ENCODE measurements at regions not wholly inside any gene's neighbourhood (a gene's known extent, or its start where the extent isn't known, plus 50 kb on each side); places are given as distances from the start of the nearest gene placed in this dataset.

DNA sequence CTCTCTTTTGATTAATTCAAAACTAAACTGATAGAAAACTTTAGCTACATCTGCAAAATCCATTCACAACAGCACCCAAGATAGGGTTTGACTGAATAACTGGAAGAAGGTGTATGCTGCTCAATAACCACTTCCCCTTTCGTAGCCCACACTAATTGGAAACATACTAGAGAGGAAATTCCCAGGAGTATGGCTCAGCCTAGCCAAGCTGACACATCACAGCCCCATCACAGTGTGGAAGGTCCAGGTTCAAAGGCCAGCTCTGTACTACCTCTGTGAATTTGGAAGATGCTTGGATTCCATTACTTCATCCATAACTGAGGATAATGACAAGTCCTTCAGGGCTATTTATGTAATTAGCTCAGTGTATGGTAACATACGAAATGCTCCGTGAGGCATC is 185.4 kb downstream of the FBXO15 start:
- DNase-seq (ENCODE audit: low read depth) = no peak

DNA sequence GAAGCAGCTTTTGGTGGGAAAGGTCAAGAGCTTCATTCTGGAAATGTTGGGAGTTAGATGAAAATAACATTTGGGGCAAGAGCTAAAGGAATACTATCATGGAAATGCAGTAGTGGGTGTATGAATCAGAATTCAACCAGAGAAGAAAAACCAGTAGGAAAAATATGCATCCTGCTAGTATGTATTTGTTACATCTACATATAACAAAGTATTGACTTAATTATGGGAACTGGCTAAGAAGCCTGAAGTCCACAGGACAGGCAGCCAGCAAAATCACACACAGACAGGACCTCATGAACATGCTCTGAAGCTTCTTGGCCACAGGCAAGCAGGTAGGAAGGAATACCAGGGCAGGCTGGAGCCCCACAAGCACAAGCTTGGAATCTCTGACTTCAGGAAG is 185.8 kb downstream of the FBXO15 start:
- no peak for DNase-seq (ENCODE audit: low read depth)

DNA sequence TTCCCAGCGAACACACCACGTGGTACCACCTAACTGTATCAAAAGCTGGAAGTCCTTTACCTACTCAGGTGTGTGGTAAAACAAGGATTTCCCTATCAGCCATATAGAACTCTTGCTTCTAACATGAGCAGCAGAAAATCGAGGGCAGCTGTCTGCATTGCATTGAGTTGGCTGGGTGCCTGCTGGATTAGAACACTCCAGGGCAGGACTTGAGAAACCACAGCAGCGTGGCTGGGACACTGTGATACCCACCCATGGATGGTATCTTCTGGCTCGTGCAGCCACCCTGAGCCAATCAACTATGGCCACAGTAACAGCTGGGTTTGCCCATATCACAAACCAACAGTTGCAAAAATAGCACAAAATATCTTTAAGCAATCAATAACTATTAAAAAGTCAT is 188.3 kb downstream of the FBXO15 start:
- no peak for DNase-seq (ENCODE audit: low read depth)

DNA sequence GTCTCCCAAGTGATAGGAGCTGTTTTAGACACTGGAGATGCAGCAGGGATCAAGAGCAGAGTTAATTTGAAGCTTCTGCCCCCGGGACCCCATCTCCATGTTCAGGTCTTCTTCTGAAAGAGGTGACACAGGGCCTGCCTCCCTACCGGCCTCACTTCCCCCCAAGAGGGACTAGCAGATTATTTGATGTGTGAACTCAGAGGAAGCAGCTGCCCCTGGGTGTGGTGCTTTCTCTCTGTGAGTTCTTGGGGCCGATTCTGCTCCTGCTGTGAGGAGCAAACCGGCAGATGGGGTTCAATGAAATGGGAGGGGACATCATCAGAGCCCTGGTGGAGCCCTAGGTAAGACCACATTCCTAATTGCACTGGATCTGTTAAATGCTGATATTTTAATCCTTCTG is 193.4 kb downstream of the FBXO15 start:
- no peak for DNase-seq (ENCODE audit: low read depth)

DNA sequence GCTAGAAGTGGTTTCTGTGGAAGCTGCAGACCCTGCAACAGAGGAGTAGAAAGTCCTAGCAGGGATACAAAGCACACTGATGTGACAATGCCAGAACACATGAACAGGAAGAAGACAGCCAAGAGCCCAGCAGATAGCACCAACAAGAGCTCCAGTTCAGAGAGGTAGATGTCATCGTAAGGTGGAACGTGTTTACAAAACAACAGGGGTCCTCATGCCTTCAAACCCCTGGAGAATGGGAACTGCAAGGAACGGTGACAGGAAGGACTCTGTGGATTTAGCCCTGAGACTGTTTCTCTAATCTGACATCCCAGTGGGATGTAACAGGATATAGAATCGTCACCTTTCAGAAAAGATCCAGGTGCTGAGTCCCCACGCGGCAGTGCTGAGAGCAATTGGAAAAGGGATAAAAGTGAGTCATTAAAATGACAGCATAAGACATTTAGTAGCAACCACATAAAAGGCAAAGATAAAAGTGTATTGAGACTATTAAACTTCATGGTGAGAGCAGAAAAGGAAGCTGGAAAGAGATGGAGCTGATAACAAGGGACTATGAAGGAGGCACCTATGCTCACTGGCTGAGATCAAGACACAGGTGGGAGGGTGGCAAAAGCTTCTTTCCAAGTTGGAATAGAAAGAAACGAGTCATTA is 195.2 kb downstream of the FBXO15 start:
- DNase-seq (ENCODE audit: low read depth) = no peak

DNA sequence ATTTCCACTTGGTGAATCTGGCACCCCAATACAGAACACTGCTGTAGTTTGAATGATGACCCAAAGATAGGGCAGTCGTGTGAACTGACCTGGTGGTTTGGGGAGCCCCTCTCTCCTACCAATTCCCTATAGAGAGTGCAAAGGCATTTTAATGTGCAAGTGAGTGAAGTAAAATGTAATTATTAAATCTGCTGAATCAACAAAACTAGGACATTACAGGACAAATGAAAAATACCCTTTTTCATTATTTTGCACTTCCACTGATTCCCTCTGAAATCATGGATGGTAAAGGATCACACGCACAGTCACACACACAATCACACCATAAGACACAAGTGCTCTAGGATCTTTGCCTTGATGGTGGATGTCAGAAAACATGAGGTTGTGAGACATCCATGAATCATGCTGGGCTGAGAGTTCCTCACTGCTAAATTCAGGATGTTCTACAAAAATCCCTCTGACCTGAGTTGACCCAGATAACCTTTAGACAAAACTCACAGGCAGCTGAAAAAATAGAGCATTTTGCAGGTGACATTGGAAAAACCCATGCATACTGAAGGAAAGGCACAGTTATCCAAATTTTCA is 197.4 kb downstream of the FBXO15 start:
- no peak for DNase-seq (ENCODE audit: low read depth)

DNA sequence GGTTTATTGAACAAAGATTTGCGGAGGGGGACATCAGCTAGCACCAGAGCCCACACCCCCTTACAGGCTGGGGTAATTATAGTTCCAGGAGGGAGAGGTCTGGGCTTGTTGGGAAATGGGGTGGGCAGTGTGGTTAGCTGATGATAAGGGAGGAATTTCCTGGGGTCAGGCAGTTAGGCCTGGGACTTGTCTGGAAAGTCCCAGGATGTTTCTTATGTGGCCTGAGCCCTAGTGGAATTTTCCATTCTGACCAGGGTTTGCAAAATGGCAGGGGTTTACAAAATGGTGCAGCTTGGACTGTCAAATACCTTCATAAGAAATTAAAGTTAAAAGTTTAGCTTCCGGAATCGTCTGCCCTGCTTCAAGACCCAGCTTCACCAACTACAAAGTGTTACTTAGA is 199.1 kb downstream of the FBXO15 start:
- no peak for DNase-seq (ENCODE audit: low read depth)

DNA sequence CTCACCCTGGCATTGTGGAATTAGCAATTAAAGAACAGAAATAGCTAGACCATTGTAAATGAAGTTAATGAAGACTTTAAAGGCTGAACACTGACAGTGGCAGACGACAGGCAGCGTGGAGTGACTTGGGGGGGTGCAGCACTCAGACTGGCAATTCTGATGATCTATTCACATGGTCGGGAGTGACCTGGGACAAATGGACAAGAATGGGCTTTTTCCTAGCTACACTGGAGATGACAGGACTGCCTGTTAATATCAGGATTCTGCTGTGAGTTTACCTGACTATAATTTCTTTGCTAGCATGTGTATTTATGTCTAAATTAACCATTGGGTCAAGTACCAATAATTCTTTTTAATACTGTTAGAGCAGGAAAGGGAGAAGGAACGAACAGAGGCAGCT is 199.6 kb downstream of the FBXO15 start:
- no peak for DNase-seq (ENCODE audit: low read depth)

DNA sequence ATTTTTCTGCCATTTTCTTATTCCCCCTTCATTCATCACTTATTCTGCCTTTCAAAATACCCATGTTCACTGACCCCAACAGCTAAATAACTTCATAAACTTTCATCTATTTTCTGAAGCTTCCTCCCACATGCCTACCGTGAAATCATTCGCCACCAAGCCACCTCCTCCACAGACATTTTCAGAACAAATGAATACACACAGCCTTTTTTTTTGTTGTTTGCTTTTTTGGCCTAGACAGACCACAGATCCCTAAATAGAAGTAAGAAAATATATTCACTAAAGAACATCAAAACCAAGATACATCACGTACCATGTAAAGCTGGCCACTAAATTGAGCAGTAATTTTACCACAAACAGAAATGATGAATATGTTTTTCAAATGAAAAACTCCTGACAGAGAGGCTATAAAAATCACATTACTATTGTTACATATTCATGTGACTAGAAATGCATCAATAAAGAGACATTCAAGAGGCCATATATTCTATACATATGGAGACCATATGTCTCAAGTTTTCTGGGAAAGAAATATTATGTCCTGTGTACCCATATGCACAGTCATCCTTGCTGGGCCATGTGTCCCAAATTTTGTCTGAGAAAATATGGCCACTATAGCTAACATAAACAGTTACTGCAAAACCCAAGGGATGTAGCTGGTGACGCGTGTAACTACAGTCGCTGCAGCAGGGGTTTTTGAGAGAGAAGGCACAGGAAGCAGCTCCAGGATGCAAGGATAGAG is 200.3 kb downstream of the FBXO15 start:
- no peak for DNase-seq (ENCODE audit: low read depth)

DNA sequence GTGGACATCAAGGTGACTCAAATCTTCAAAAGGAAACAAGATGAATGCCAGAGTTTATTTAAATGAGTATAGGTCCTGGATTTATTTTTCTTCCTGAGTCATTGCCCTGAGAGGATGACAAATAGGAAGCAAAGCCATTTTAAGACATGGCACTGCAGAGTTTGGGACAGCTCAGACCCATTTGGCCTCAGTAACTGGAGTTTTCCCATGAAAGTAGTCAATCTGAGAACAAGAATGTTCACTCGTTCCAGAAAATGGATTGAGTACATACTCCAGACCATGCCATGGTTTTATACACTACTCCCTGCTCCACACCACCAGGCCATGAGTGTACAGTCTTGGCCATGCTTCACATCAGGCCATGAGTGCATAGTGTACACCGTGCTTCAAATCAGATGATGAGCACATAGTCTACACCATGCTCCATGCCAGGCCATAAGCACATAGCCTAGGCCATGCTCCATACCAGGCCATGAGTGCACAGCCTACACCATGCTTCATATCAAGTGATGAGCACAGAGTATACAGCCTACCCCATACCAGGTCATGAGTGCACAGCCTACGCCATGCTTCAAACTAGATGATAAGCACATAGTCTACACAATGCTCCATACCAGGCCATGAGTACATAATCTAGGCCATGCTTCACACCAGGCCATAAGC is 202.4 kb downstream of the FBXO15 start:
- no peak for DNase-seq (ENCODE audit: low read depth)

DNA sequence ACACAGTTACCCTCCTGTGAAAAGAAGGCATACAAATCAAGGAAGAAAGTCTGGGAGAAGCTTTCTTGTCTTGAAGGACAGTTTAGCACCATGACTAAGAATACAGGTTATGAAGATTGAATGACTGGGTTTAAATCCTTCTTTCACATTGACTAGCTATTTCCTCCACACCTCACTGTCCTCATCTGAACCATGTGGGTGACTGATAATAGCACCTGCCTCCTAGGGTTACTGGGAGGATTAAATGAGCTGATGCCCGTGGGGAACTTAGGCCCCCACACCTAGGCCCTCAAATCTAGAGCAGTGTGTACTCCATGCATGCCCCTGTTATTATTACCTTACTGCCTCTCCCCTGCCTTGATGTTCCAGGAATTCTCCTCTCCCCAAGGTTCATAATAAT is 202.9 kb downstream of the FBXO15 start:
- no peak for DNase-seq (ENCODE audit: low read depth)

DNA sequence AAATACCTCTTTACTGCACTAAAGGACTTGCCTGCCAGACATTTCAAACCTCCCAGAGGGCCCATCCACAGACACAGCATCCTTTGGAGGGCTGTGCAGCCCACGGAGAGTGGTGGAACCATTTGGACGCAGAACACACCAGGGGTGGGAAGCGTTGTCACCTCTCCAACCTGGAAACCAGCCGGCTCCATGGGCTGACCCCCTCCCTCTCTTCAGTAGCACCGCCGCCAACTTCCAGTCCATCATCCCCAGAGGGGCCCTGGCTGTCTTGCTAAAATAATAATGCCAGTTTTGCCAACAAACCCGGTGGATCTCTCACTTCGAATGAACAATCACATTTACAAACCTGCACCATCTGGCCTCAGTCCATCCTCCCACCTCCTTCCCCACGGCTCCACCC is 203.9 kb downstream of the FBXO15 start:
- no peak for DNase-seq (ENCODE audit: low read depth)

DNA sequence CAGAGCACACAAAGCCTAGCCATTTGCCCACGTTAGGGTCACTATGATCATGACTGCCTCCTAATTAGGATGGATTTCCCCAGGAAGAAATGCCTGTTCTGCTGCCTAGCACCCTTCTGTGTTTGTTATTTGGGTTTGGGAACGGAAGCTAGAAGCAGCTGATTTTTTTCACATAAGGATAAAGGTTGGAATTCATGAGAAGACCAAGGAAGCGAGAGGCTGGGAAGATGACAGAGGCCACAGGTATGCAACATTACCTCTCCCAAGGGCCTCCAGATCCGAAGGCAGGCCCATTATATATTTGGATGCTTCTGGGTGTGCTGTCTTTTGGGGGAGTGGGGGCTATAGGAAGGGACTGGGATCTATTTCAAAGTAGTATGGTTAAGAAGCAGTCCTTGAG is 204.7 kb downstream of the FBXO15 start:
- no peak for DNase-seq (ENCODE audit: low read depth)

DNA sequence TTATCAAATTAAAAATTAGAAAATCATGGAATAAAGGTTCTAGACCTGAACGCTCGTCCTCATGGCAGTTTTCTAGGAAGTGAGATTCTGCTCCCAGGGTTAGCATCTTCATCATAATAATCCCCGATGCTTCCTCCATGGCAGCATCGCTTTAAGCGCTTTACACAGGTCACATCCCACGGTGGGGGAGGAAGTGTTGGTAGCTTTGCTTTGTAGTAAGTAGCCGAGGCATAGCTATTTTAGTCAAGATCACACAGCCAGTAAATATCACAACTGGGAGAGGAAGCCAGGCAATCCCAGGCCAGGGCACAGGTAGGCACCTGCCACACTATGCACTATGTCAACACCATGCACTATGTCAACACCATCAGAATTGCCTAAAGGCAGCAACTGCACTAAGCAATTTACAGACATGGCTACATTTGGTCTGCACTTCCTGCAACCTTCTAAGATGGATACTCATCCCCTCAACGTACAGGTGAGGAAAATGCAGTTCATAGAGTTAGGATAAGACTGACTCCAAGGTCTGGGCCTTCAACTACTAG is 205.5 kb downstream of the FBXO15 start:
- no peak for DNase-seq (ENCODE audit: low read depth)

DNA sequence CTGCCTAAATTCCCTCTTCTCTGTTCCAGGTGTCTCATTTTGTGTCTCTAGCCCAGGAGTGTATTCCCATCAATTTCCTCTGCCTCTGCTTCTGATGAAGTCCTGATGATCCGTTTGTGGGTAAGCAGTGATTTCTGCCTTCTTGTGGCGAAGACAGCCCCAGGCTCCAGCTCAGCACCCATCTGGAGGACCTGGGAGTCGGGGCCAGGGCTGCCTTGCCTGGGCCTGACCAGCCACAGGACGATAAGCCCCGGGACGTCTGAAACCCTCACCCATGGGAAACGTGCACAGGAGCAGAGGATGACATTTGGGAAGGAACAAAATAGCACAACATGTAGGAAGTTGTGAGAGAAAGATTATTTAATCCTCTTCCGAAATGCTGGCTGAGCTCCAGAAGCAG is 206.9 kb downstream of the FBXO15 start:
- DNase-seq (ENCODE audit: low read depth) = no peak

DNA sequence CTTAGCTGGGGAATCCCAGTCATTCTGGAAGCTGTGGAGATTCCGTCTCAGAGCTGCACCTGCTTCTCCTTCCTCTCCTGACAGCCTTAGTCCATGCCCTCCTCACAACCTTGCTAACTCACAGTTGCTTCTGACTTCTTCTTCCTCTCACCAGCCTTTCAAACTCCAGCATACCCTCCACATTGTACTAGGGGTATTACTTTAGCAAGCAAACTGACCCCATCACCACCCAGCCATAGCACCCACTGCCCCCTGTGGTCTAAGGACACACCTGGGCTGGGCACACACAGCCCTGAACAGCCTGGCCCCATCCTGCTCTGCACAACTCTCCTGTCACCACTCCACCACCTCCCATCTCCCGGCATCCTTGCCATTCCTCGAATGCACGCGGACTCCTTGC is 208.2 kb downstream of the FBXO15 start:
- DNase-seq (ENCODE audit: low read depth) = no peak

DNA sequence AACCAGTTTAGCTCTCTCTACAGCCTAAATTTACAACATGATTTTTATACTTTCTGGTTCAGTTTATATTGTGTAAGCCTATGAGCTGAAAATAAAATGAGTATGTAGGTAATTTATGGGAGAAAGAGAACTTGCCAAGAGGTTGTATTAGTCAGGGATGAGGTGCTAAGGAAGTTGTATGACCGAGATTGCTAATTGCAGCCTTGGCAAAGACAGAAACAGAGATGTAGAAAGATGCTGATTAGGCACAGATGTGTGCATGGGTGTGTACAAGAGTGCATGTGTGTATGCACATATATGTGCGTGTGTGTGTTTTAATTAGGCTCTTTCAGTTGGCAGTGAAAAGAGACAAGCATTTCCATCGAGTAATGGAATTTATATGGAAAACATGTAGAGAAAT is 213.9 kb downstream of the FBXO15 start:
- DNase-seq (ENCODE audit: low read depth) = no peak

DNA sequence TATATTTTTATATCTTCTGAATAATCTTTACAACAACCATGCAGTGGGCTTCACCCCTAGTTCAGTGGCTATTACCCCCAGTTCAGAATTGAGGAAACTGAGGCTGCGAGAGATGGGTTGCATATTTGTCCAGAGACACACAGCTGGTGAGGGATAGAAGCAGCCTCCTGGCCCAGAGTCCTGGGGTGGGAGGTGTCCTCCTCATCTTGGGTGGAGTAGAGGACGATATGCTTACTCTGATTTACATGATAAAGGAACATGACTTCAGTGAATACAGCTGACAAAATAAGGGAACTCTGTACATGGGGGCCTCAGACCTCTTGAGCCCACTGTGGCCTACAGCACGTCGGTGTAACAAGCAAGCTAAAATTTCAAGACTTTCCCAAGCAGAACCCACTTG is 214.7 kb downstream of the FBXO15 start:
- DNase-seq (ENCODE audit: low read depth) = no peak

DNA sequence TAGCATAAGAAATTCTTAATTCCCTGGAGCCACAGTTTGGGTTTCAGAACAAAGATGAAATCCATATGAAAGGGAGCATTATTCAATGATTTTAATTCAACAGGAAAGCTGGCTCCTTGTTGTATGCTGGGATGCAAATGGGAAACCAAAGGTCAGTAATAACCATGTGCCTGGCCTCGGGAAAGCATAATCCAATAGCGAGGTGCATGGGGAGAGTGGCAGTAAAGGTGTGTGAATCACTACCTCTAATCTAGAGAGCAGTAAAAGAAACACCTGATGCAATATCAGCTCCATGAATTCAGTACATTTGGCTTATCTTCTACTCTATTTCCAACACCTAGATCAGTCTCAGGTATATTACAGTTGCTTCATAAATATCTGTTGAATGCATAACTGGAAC is 220.1 kb downstream of the FBXO15 start:
- DNase-seq (ENCODE audit: low read depth) = no peak

DNA sequence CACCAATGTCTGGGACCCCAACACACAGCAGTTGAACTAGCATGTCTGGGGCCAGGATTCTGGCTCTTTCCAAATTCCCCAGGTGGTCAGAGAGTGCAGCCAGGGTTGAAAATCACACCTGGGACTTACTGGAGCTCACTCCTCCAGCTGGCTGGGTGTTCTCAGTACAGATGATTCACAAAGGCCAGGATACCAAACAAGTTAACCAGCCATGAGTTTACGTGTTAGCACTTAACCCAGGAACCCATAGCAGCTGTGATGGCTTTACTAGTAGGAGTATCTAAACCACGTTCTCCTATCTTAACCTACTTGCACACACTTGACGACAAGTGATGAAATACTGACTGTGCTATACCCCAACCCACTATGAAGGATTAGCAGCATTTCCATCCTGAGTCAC is 222.8 kb downstream of the FBXO15 start:
- no peak for DNase-seq (ENCODE audit: low read depth)

DNA sequence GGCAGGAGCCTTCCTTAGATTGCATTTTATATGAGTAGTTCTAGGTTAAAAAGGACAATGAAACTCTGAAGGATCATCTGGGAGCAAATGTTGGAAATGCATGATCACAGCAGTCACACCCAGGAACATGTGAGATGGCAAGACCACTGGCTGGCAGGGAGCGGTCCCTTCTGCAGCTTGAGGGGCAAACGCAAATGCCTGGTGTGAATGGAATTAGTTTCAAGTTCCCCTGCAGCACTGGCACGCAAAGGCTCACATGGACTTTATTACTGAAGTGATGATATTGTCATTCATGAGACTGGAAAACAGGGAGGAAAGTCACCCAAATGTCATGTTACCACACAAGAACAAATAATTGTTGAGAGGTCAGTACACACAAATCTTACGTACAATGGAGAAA is 223.3 kb downstream of the FBXO15 start:
- DNase-seq (ENCODE audit: low read depth) = no peak

DNA sequence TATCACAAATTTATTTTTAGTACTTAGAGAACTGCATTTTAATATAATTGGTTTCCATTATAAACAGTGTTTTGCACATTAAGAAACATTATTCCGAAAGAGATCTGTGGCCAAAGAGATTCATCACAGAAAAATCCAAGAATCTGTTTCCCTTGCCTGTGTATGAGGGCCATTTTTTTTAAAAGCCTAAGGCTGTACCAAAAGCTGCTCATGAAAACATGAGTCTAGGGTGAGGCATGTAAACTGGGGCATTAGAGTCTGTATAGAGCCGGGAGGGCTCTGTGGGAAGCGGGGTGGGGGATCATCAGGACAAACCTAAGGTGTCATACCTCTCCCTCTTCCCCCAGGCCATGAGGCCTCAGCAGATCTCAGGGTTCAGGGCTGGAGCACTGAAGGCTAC is 223.8 kb downstream of the FBXO15 start:
- DNase-seq (ENCODE audit: low read depth) = no peak

DNA sequence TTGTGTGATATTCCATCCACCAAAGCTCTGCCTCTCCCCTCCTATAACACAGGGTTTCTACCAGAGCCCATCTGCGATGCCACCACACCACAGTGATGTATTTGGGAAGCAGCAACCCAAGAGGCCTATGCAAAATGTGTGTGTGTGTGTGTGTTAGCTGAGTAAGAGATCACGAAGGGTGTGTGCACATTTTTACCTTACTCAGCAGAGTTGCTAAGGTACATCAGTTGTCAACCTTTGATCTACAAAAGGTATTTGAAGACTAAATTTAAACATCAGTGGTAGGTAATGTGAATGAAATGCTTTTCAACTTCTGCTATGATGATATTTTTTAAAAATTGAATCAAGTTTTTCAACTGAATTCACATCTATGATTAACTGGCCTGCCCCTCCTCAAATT is 227.6 kb downstream of the FBXO15 start:
- no peak for DNase-seq (ENCODE audit: low read depth)

All from CMK (cell line).